ENCODE measurements at regions not wholly inside any gene's neighbourhood (a gene's known extent, or its start where the extent isn't known, plus 50 kb on each side); places are given as distances from the start of the nearest gene placed in this dataset.

- TF ChIP-seq RAD21 (IDR thresholded peaks at IDR 0.05 in 1 of 2, conservative IDR thresholded peaks at IDR 0.05 in 1 of 2; ENCODE audit: low read depth in 2 of 2, low read length in 2 of 2) = no peak
- no peak for TF ChIP-seq GABPA (IDR thresholded peaks at IDR 0.05; ENCODE audit: borderline replicate concordance, insufficient read depth, low read length)
- no peak for TF ChIP-seq KDM5A (IDR thresholded peaks at IDR 0.05; ENCODE audit: low read length)
- TF ChIP-seq POLR2AphosphoS5 (IDR thresholded peaks at IDR 0.05; ENCODE audit: low read depth, low read length) = no peak
- no peak for TF ChIP-seq SP4 (IDR thresholded peaks at IDR 0.05; ENCODE audit: low read length)
- no peak for TF ChIP-seq SAP30 (IDR thresholded peaks at IDR 0.05; ENCODE audit: insufficient read depth, insufficient replicate concordance, low read length)
- no peak for TF ChIP-seq TBP (IDR thresholded peaks at IDR 0.05; ENCODE audit: low read depth, low read length)
These were observed 84.9 kb downstream of the PTPRS start (continued) for GRCh38 chr19:5255602-5256231.

Measured in H1 (cell line).